ENCODE measurements at regions not wholly inside any gene's neighbourhood (a gene's known extent, or its start where the extent isn't known, plus 50 kb on each side); places are given as distances from the start of the nearest gene placed in this dataset.

GRCh38 chr2:21746499-21746898 is 622.7 kb downstream of the TDRD15 start:
- DNase-seq (ENCODE audit: low read depth, low spot score) (no peak), ATAC-seq (no peak)
- in situ Hi-C loops (cut with HindIII; ENCODE audit: low pct_unique_long_range_greater_than_20kb, low sequenced_read_pairs) (no loop called here), intact Hi-C loops (cut with micrococcal nuclease; ENCODE audit: unreplicated experiment) (no loop called here)
- BruUV-seq (replicated peaks): no TSS peak
- CTCF ChIA-PET: no interaction called here
- TF ChIP-seq TCF7L2 (IDR thresholded peaks at IDR 0.05; ENCODE audit: low read depth, low read length) (no peak), CTCF (IDR thresholded peaks at IDR 0.05) (no peak), SIN3A (IDR thresholded peaks at IDR 0.05; ENCODE audit: borderline replicate concordance, insufficient read depth, low read depth, low read length) (no peak), POLR2AphosphoS5 (IDR thresholded peaks at IDR 0.05; ENCODE audit: low read depth, low read length) (no peak)
- TF ChIP-seq, protein P1, sequence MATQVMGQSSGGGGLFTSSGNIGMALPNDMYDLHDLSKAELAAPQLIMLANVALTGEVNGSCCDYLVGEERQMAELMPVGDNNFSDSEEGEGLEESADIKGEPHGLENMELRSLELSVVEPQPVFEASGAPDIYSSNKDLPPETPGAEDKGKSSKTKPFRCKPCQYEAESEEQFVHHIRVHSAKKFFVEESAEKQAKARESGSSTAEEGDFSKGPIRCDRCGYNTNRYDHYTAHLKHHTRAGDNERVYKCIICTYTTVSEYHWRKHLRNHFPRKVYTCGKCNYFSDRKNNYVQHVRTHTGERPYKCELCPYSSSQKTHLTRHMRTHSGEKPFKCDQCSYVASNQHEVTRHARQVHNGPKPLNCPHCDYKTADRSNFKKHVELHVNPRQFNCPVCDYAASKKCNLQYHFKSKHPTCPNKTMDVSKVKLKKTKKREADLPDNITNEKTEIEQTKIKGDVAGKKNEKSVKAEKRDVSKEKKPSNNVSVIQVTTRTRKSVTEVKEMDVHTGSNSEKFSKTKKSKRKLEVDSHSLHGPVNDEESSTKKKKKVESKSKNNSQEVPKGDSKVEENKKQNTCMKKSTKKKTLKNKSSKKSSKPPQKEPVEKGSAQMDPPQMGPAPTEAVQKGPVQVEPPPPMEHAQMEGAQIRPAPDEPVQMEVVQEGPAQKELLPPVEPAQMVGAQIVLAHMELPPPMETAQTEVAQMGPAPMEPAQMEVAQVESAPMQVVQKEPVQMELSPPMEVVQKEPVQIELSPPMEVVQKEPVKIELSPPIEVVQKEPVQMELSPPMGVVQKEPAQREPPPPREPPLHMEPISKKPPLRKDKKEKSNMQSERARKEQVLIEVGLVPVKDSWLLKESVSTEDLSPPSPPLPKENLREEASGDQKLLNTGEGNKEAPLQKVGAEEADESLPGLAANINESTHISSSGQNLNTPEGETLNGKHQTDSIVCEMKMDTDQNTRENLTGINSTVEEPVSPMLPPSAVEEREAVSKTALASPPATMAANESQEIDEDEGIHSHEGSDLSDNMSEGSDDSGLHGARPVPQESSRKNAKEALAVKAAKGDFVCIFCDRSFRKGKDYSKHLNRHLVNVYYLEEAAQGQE (IDR thresholded peaks at IDR 0.05; ENCODE audit: insufficient read depth in 1 of 2, low read depth in 2 of 2, low read length in 1 of 2): no peak
- POLR2A ChIA-PET: no interaction called here
- Histone ChIP-seq H3K27me3 (ENCODE audit: control insufficient read depth, insufficient read depth, low read length) (no peaks in the 10 kb centered on the region), H3K4me1 (ENCODE audit: control insufficient read depth, insufficient read depth, low read length) (no peaks in the 10 kb centered on the region), H3K4me3 (ENCODE audit: low read depth in 2 of 2, low read length in 2 of 2) (no peak overlapping the region), H3K9me3 (ENCODE audit: control insufficient read depth, insufficient read depth, low read depth, low read length) (peaks cover 8% of the 10 kb centered on the region), H3K27ac (ENCODE audit: low read length) (no peak overlapping the region), H3K36me3 (ENCODE audit: control insufficient read depth, insufficient read depth, low read length) (no peaks in the 10 kb centered on the region)

DNA sequence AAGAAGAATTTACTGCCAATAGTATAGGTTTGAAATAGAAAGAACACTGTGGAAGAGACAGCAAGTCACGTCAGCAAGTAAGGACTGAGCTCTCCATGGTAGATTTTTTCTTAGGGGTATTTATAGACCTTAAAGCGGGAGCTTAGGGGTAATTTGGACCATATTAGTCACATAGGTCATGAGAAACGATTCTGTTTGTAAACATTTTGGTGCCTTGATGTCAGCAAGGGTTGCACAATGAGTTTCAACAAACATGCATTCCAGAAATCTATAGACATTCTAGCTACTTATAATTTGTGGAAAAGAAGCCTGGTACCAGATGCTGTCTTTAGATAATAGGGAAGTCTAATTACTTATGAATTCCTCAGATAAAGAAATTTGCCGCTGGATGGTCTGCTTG is 624.7 kb downstream of the TDRD15 start:
- H3K27ac ChIP-seq (ENCODE audit: low read length): no peak overlapping the region
- ChIA-PET CTCF (no interaction called here), POLR2A (no interaction called here)
- no peaks in the 10 kb centered on the region for H3K27me3 ChIP-seq (ENCODE audit: control insufficient read depth, insufficient read depth, low read length)
- TF ChIP-seq SIN3A (IDR thresholded peaks at IDR 0.05; ENCODE audit: borderline replicate concordance, insufficient read depth, low read depth, low read length): no peak
- no peak for TF ChIP-seq CTCF (IDR thresholded peaks at IDR 0.05)
- no peak for TF ChIP-seq TCF7L2 (IDR thresholded peaks at IDR 0.05; ENCODE audit: low read depth, low read length)
- no peak for TF ChIP-seq POLR2AphosphoS5 (IDR thresholded peaks at IDR 0.05; ENCODE audit: low read depth, low read length)
- TF ChIP-seq, protein P1 (IDR thresholded peaks at IDR 0.05; ENCODE audit: insufficient read depth in 1 of 2, low read depth in 2 of 2, low read length in 1 of 2): no peak
- no peak for ATAC-seq
- no TSS peak for BruUV-seq (replicated peaks)
- no peaks in the 10 kb centered on the region for H3K4me1 ChIP-seq (ENCODE audit: control insufficient read depth, insufficient read depth, low read length)
- intact Hi-C loops (cut with micrococcal nuclease; ENCODE audit: unreplicated experiment) (no loop called here), in situ Hi-C loops (cut with HindIII; ENCODE audit: low pct_unique_long_range_greater_than_20kb, low sequenced_read_pairs) (no loop called here)
- no peak for DNase-seq (ENCODE audit: low read depth, low spot score)
- H3K36me3 ChIP-seq (ENCODE audit: control insufficient read depth, insufficient read depth, low read length): no peaks in the 10 kb centered on the region
- peaks cover 8% of the 10 kb centered on the region for H3K9me3 ChIP-seq (ENCODE audit: control insufficient read depth, insufficient read depth, low read depth, low read length)
- H3K4me3 ChIP-seq (ENCODE audit: low read depth in 2 of 2, low read length in 2 of 2): no peak overlapping the region

Measured in Panc1 (cell line).